ENCODE measurements at regions not wholly inside any gene's neighbourhood (a gene's known extent, or its start where the extent isn't known, plus 50 kb on each side); places are given as distances from the start of the nearest gene placed in this dataset.
"Not testable (repeated sequence)": the region's sequence is repeated elsewhere in the genome, so short reads cannot be mapped to it uniquely, and the experiment has no call there.

- not testable (repeated sequence) for TF ChIP-seq POLR2AphosphoS5 (IDR thresholded peaks at IDR 0.05; ENCODE audit: low read depth); CTCF (IDR thresholded peaks at IDR 0.05; ENCODE audit: insufficient read depth, low read length); REST (IDR thresholded peaks at IDR 0.05; ENCODE audit: insufficient replicate concordance, low read depth); GABPA (IDR thresholded peaks at IDR 0.05; ENCODE audit: low read depth); SPI1 (IDR thresholded peaks at IDR 0.05; ENCODE audit: borderline replicate concordance, low read depth)
Measured at GRCh38 chr4:131975276-131976132, 1173.6 kb upstream of the PCDH10 start.
